NCI-H1417 (cell line): ENCODE measurements at regions not wholly inside any gene's neighbourhood (a gene's known extent, or its start where the extent isn't known, plus 50 kb on each side); places are given as distances from the start of the nearest gene placed in this dataset.
"Not testable (repeated sequence)": the region's sequence is repeated elsewhere in the genome, so short reads cannot be mapped to it uniquely, and the experiment has no call there.

ENCODE experiments used
- DNase-seq, 3 experiments: peaks; one replicate each; lab custom pipeline; 2025; lab: John Stamatoyannopoulos, UW

DNA sequence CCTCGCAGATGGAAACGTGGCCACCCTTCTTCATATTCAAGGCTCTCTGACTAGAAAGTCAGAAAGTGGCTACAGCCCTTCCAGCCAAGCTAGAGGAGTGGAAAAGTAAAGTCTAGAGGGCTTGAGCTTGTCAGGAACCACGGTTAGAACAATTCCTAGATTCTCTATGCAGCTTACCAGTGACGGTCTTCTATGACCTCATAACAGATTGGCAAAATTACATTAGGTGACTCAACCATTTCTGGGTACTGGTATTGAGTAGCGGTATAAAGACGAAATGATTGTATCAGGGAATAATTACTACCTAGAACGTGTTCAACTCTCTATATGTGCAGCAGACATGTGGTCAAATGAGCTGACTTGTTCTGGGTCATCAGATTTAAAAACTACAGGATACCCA, 155.0 kb upstream of the RUNX1 start:
- DNase-seq = no peak

DNA sequence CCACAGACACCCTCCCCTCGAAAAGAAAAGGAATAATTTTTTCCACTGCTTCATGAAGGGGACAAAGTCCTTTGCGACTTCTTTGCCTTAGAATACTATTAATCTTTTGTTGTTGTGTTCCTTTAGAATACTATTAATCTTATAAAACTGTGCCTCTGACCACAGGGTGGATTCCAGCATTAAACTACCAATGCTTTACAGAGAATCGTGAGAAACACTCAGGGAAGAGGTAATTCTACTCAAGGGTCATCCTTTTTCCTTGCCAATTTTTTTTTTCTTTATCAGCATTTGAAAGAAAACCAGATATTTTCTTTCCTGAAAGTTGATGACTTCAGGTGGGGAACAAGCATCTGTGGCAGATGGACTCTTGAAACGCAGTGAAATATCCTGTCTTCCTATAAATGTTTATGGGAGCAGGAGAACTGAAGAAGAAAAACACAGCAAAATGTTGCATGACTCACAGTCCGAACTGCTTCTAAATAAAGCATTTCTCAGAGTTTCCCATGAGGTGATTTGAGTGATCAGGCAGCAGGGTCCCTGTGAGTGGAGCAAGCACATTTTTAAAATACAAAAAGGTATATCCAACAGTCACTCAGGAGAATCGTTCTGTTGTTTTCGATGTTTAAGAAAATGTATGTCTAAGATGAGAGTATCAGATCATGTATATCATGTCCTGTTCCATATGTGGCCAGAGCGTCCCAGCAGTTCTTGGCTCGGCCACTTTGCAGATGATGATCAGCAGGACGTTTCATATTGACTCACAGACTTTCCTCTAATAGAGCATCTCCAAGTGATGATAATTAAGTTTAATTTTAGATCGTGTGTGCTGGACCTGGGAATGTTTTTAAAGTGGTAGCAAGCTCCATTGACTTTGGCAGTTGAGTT, 154.2 kb upstream of the RUNX1 start:
- DNase-seq = no peak

DNA sequence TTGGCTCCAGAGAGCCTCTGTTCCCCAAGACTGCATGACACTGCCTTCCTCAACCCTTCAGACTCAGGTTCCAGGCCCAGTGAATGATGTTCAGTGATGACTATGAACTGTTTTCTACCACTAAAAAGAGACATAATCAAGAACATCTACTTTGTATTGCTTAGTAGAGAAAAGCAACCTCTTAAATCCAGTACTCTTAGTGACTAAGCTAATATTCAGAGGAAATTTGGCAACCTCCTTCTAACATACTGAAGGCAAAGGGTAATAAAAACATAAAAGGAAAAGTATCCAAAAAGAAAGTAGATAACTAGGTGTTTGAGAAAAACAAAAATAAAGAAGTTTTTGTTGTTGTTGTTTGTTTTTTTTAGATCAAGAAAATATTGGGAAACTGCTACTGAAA, 153.3 kb upstream of the RUNX1 start:
- DNase-seq = no peak

DNA sequence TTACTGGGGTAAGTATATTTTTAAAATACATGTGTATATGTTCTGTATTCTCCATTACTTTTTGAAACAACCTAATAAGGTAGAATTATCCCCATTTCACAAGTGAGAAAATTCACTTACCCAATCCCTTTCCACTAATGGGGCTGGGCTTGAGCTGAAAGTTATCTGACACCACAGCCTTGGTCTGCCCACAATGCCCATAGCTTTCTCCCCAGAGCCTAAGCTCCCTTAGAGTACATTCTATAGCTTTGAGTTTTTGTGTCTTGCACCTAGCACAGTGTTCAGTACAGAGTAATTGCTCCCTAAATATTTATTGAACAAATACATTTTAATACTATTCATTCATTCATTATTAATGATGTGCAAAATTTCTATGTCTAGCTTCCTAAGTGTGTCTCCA, 152.7 kb upstream of the RUNX1 start:
- no peak for DNase-seq

DNA sequence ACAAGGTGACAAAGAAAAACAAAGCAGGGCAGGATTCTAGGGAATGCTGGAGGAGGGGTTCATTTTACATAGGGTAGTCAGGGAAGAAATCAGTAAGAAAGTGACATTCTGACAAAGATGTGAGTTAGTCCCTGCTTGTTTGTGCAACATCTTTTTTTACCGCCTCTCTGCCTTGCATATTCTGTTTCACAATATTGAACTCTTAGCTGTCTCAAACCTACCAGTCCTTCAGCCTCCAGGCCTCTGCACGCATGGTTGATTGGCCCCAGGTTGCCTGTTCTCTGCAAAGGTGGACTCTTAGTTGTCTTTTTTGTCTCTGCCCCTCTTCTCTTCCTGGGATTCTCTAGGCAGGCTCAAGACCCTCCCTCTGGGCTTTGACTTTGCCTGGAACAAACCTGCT, 152.2 kb upstream of the RUNX1 start:
- no peak for DNase-seq

DNA sequence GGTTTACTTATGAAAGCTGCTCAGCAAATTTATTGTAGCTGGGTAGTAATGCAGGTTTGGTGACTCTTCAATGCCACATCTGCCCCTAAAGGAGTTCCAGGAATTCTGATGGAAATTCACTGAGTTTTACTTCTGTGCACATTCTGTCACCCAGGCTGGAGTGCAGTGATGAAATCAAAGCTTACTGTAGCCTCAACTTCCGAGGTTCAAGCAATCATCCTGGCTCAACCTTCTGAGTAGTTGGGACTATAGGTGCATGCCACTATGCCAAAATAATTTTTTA, 150.6 kb upstream of the RUNX1 start:
- DNase-seq = no peak

DNA sequence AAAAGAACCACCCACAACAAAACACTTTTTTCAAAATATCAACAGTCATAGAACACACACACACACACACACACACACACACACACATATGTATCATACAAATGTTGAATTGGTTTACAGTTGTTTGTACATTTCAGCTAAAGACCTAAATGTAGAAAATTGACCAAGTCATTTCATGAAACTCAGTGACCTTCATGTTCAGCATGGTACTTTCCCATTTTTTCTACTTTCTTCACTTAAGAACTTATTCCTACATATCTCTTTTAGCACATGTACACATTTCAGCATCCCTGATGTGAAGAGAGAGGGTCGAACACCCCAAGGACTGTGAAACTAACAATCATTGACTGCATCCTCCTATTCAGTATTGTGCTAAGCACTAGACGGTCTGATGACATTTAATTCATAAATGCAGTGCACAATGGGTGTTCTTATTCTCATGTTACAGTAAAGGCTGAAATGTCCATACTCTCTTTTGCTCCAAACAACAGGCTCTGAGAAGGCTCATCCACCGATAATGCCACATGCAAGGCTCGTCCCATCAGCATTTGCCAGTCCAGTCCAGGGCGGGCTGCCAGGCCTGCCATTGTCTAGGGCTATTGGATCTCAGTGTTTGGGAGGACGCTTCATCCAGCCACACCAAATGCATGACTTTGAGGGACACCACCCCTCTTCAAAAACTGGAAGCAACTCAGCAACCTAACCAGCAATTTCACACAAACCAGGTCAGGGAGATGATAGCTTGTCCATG, 150.1 kb upstream of the RUNX1 start:
- DNase-seq = no peak

DNA sequence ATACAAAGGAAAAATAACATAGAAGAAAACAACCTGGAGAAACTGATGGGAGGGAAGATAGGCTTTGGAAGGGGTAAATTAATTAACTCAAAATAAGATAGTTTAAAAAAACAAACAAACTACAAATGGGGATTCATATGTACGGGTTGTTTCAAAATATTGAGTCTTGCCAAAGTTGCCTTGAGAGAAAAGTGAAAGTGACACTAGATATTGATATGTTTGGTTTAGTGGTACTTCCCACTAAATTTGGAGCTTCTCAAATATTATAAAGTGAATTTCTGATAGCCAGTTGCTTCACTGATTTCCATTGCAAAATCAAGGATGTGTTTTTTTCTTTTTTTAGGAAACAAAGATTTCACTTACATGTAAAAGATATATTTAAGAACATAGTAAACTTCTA, 149.5 kb upstream of the RUNX1 start:
- no peak for DNase-seq

DNA sequence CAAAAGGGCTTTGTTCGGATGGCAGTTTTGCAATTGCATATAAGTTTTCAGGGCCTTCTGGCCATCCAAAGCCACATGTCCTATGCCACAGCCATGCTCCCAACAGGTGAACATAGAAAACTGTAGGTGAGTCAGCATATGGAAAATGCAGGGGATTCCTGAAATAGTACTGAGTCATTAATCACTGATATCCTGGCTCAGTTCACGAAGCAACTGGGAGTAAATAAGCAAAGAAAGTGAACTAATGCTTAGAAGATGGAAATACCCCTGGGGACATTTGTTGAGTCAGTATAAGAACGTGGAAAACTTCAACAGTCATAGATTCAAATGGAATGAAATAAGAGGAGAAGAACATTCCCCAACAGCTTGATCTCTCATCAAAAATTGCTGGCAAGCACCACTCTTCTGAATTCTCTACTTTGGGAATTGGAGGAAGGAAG, 148.9 kb upstream of the RUNX1 start:
- no peak for DNase-seq

DNA sequence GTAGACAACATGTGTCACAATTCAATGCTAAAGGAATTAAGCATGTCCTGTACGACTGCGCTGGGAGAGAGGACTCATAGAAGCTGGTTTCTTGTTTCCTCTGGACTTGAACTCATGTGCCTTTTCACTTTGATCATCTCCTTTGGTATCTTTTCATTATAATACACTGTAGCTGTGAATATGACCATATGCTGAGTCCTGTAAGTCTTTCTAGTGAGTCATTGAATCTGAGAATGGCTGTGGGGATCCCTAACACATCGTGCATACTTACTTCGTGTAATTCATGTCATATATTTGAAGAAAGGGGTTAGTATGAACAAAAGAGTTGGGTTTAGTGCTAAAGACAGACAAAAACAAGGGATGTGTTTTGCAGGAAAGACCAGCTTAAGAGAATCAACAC, 148.1 kb upstream of the RUNX1 start:
- DNase-seq = no peak

DNA sequence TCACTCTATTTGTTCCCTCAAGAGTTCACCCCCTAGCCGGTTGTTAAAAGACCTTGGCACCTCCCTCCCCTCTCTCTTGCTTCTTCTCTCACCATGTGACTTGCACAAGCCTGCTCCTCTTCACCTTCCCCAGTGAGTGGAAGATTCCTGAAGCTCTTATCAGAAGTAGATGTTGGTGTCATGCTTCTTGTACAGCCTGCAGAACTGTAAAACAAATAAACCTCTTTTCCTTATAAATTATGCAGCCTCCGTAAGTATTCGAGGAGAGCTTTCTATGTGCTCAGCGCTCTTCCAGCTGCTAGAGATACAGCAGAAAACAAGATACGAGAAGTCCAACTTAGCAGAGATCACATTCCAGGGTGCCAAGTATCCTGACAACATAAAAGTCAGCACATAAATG, 147.0 kb upstream of the RUNX1 start:
- no peak for DNase-seq

DNA sequence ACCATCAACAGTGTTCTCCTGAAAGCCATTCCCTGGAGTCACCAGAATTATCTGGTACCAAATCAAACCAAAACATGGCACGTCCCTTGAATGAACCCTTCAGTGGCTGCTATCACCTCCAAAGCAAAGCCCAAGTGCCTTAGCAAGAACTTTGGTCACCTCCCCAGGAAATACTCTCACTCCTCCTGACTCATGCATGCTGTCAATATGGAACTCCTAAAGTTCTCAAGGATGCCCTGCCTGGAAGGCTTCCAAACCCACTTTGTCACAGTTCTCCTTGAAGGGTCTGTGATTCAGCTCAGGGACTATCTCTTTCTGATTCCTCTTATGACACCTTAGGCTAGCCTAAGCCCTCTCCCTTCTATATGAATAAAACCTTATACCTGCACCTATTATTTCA, 146.1 kb upstream of the RUNX1 start:
- DNase-seq = no peak

DNA sequence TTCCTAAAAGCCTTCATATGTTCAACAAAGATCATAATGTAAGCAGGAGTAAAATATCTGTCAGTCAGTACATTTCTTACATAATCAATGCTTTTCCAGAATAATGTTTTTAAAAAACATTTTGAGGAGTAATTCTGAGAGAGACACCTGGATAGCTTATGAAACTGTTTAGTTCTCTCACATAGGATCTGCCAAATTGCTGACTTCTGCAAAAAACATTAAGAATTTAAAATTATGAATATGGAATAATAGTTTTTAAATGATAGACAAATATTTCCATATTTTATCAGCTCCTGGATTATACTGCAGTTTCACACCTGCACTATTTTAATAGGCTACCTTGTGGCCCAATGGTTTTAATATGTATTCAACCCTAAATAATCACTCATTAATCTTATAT, 142.7 kb upstream of the RUNX1 start:
- no peak for DNase-seq

DNA sequence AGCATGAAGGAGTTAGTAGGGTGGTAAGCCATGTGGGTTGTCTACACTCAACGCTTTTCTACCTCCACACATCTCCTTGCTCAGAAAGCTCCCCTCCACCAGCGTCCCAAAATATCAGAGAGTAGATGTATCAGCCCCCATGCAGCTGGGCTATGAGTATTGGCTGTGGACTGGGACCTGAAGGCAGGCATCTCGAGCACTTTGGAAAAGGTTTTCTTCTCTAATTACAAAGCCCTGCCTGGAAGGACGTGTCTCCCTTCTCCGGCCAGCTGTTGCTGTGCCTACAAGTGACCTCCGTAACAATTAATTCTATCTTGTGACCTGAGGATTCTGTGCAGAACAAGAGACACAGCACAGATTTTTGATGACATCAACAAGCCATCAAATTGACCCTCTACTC, 142.0 kb upstream of the RUNX1 start:
- no peak for DNase-seq

DNA sequence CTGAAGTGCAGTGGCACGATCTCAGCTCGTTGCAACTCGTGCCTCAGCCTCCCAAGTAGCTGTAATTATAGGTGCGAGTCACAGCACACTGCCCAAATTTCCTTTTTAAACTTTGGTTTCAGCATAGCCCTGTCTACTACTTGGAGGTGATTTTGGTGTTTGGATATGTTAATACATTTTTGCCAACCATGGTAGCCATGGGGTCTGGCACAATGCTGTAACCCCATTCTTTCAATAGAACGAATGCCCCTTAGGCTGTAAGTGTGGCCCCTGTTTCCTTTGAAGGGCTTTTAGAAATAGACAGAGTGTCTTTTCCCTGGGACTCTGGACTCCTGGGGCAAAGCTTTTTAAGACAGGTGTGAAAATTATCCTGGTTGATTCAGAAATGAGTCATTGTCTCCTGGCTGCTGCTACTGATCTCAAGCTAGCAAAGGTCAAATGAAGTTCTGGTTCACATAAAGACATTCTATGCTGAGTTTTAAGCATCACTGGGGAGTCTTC, 141.1 kb upstream of the RUNX1 start:
- DNase-seq = no peak

DNA sequence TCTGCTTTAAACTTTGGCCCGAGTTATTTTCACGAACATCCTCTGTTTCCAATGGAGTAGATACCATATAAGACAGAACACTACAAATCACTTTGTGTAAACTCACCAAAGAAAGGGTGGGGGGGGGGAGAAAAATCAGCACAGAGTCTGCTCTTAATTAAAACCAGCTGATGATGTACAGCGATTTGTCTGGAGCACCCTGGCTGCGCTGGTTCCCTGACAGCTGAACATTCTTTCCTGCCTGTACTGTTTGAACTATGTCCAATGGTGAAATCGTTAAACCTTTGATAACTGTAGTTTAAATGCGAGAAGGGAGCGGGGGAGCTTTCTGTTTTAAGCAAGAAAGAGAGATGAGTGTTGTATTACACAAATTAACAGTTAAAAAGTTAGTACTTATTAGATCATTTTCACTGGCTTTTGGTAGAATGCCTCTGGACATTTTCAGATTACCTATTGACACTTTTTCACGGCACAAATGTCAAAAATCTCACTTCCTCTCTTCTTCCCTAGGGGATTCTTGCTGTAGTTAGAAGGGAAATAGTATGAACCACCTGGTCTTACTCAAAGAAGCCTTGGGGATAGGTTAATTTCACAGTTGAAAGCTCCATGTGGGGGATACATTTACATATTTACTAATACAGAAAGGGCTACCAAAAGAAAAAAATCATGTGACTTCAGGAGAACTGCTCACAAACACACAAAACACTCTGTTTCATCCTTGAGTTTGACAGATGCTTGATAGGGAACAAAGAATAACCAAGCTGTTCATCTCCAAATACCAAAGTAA, 140.2 kb upstream of the RUNX1 start:
- no peak for DNase-seq

DNA sequence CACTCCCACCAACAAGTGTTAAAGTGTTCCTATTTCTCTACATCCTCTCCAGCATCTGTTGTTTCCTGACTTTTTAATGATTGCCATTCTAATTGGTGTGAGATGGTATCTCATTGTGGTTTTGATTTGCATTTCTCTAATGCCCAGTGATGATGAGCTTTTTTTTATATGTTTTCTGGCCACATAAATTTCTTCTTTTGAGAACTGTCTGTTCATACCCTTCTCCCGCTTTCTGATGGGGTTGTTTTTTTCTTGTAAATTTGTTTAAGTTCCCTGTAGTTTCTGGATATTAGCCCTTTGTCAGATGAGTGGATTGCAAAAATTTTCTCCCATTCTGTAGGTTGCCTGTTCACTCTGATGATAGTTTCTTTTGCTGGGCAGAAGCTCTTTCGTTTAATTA, 134.3 kb upstream of the RUNX1 start:
- DNase-seq = not testable (repeated sequence)

DNA sequence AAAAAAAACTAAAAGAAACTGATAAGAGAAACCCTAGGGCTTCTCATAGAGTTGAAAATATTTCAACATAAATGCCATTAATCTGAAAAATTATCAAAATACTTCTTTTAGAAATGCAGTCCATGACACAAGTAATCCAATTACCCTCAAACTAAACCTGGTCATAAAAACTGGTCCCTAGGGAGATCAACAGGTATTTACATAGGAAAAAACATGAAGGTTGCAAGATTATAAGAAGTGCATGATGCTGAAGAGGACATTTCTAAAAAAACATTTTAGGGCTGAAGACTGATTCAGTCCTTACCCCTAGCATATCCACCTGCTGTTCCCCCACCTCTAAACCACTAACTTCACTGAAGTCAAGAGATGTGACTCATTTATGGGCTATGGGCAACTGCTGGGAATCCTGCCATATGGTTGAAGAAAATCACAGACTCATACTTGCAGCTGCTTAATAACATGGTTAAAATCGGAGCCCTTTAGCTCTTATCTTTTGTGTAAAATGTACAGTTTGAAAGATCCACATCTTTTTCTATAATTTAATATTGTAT, 131.0 kb upstream of the RUNX1 start:
- peak in 1 of 3 experiments; percentile 44 for DNase-seq

DNA sequence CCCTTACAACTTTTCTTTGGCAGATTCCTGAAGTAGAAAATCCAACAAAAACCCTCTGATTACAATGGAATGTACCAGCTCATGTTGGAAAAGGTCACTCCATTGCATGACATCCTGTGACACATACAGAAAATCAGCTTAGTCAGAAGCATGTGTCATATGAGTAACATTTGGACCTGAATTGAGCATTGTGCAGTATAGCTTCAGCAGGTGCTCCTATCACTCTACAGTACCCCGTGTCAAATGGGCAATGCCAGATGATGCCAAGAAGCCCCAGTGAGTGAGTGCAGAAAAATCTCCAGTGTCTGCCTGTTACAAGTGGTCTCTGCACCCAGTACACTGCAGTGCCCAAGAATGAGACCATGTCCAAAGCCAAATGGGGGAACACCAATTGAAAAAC, 129.7 kb upstream of the RUNX1 start:
- DNase-seq = no peak

DNA sequence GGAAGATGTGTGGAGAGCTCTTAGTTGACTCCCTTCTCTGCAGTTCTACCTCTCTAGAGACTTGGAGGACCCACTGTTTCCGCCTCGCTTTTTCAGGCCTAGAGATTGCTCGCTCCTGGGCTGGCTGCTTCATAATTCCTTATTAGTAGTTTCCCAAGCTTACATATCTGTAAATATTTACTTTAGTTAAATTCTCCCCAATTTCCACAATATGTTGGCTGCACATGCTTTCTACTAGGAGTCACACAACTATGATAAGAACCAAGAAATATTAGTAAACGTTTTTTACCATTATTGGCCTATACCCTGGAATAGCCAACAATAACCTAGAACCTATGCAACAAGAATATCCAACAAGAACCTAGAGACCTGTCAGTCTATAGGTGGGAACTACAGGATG, 129.0 kb upstream of the RUNX1 start:
- DNase-seq = no peak

DNA sequence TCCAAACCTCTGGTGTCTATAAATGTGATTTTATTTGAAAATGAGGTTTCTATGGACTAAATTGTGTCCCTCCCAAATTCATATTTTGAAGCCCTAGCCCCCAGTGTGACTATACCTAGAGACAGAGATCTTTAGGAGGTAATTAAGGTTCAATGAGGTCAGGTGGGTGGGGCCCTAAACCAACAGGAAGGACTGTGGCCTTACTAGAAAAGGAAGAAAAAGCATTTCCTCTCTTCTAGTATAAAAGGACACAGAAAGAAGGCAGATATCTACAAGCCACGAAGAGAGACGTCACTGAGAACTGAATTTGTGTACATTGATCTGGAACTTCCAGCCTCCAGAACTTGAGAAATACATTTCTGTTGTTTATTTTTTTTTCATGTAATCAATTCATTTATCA, 123.1 kb upstream of the RUNX1 start:
- no peak for DNase-seq

DNA sequence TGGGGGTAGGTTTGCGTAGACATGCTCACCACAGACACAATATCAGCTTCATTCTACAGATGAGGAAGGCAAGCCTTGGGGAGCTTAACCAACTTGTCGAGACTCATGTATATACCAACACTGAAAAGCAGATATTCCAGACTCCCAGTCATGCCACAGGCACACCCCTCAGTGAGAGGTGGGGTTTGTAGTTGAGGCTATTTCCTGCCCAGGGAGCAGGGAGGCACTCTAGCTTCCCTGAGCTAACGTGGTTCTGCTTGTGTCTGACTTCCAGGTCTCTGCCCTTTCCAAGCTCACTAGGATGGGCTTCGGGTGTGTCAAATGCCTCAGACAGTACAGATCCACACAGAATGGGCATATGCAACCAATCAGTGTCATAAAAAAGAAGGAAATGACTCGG, 122.3 kb upstream of the RUNX1 start:
- DNase-seq = no peak
